Osteocyte (in vitro differentiated cells): ENCODE measurements at regions not wholly inside any gene's neighbourhood (a gene's known extent, or its start where the extent isn't known, plus 50 kb on each side); places are given as distances from the start of the nearest gene placed in this dataset.

Source experiments
- DNase-seq: peaks from one replicate; pipeline ENCODE4 v3.0.0; 2021; ENCODE audit warnings: mixed read lengths; ENCODE audit not compliant: unreplicated experiment; ENCODE audit errors: extremely low spot score
- H3K27ac Mint-ChIP-seq: one replicate; pipeline ENCODE4 v1.8.0; 2021; ENCODE audit warnings: mild to moderate bottlenecking, mixed read lengths; ENCODE audit not compliant: unreplicated experiment
- H3K27me3 Mint-ChIP-seq: one replicate; pipeline ENCODE4 v1.8.0; 2021; ENCODE audit warnings: mixed read lengths; ENCODE audit not compliant: unreplicated experiment
- H3K36me3 Mint-ChIP-seq: one replicate; pipeline ENCODE4 v1.8.0; 2021; ENCODE audit warnings: mixed read lengths; ENCODE audit not compliant: unreplicated experiment
- H3K4me1 Mint-ChIP-seq: one replicate; pipeline ENCODE4 v1.8.0; 2021; ENCODE audit warnings: mixed read lengths; ENCODE audit not compliant: unreplicated experiment
- H3K4me3 Mint-ChIP-seq: one replicate; pipeline ENCODE4 v1.8.0; 2021; ENCODE audit warnings: mild to moderate bottlenecking, moderate library complexity, mixed read lengths; ENCODE audit not compliant: unreplicated experiment
- H3K9me3 Mint-ChIP-seq: one replicate; pipeline ENCODE4 v1.8.0; 2021; ENCODE audit warnings: mixed read lengths; ENCODE audit not compliant: unreplicated experiment
- CTCF ChIP-seq: fragments of 200-600 bp; sonication (generic); IDR thresholded peaks from 2 replicates; pipeline ENCODE4 v1.5.0; 2021; ENCODE audit warnings: antibody characterized with exemption, mild to moderate bottlenecking, moderate library complexity

GRCh38 chr22:27080863-27081262 is 423.5 kb downstream of the MIAT start:
- TF ChIP-seq CTCF: no peak
- Mint-ChIP-seq H3K4me3 (no peak overlapping the region), H3K27me3 (peaks cover 6% of the 10 kb centered on the region), H3K4me1 (peaks cover 12% of the 10 kb centered on the region), H3K27ac (no peak overlapping the region), H3K9me3 (no peaks in the 10 kb centered on the region), H3K36me3 (no peaks in the 10 kb centered on the region)
- no peak for DNase-seq

GRCh38 chr22:27083610-27084009 is 426.2 kb downstream of the MIAT start:
- H3K4me1 Mint-ChIP-seq: peaks cover 27% of the 10 kb centered on the region
- no peak overlapping the region for H3K4me3 Mint-ChIP-seq
- H3K27ac Mint-ChIP-seq: no peak overlapping the region
- no peaks in the 10 kb centered on the region for H3K27me3 Mint-ChIP-seq
- peaks cover 3% of the 10 kb centered on the region for H3K9me3 Mint-ChIP-seq
- TF ChIP-seq CTCF: no peak
- H3K36me3 Mint-ChIP-seq: no peaks in the 10 kb centered on the region
- DNase-seq: no peak

DNA sequence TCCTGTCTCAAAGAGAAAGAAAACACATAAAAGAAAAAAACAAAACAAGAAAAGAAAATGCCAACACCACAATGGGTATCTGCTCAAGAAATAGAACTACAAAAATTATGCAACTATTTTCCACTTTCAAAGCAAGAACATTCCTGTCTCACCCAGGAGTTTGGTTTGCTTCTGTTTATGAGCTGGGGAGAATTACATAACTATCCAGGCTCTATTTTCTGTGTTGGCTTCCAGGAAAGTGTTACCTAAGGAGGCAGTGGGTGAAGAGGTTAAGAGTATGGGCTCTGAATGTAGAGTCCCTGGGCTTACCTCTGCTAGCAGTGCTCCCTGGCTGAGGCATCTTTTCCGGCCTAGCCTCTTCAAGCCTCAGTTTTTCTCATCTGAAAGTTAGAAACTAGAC is 426.7 kb downstream of the MIAT start:
- no peak overlapping the region for H3K4me3 Mint-ChIP-seq
- H3K27ac Mint-ChIP-seq: no peak overlapping the region
- H3K9me3 Mint-ChIP-seq: peaks cover 3% of the 10 kb centered on the region
- peaks cover 24% of the 10 kb centered on the region for H3K4me1 Mint-ChIP-seq
- DNase-seq: no peak
- TF ChIP-seq CTCF: no peak
- no peaks in the 10 kb centered on the region for H3K27me3 Mint-ChIP-seq
- H3K36me3 Mint-ChIP-seq: no peaks in the 10 kb centered on the region

DNA sequence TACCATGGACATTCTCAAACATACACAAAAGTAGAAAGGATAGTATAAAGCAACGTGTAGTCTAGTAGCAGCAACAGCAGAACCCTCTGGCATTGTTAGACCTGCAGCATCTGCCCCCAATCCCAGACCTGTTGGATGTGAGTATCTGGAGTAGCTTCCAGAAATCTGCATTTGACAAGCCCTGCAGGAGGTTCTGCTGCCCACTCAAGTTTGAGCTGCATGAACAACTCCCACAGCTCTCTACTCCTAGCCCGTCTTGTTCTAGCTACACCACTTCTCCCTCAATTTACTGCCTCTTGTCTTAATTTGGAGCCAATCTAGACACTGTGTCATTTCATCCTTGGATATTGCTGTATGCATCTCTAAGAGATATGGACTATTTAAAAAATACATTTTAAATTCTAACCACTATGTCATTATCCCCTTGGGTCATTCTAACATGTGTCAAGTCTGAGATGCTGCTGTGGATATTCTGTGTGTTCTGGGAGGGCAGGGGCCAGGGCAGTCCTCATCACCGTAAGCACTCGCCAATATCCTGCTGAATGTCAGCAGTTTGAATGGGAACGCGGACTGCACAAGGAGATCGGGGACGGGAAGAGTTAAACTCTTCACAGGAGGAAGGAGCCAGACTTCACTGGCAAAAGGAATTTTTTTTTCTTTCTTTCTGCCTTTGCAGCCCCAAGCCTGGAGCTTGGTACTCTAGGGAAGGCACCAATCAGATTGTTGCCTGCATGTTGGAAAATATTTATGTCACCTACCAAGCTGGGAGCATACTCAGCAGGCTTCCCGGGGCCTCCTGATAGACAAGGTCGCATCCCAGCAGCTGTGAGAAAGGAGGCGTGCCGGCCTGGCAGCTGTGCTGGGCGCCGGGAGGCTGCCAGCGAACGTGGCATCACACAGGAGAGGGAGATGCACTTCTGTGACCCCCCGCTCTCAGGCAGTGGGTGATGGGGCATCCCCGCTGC is 429.0 kb downstream of the MIAT start:
- Mint-ChIP-seq H3K27ac (peak overlapping the region; percentile 16), H3K36me3 (no peaks in the 10 kb centered on the region), H3K9me3 (peaks cover 3% of the 10 kb centered on the region), H3K4me1 (peaks cover 24% of the 10 kb centered on the region), H3K4me3 (no peak overlapping the region), H3K27me3 (no peaks in the 10 kb centered on the region)
- TF ChIP-seq CTCF: no peak
- DNase-seq: no peak

DNA sequence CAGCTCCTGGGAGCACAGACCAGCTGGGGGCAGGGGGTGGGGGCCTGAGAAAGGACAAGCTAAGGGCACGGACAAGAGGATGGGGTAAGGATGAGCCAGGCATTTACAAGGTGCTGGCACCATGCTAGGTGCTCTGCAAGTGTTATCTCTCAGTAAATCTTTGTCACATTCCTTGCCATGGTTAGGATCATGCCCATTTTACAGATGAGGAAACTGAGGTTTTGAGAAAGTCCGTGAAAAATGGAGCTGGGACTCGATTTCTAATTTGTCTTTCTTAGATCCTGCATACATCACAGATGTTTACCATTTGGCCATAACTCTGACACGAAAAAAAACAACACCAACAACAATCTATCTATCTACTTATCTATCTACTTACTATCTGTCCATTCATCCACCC is 429.7 kb downstream of the MIAT start:
- Mint-ChIP-seq H3K9me3 (peaks cover 3% of the 10 kb centered on the region), H3K4me1 (peaks cover 24% of the 10 kb centered on the region), H3K4me3 (no peak overlapping the region), H3K27me3 (no peaks in the 10 kb centered on the region), H3K27ac (peak overlapping the region; percentile 16), H3K36me3 (no peaks in the 10 kb centered on the region)
- no peak for TF ChIP-seq CTCF
- DNase-seq: no peak
